ENCODE measurements at regions not wholly inside any gene's neighbourhood (a gene's known extent, or its start where the extent isn't known, plus 50 kb on each side); places are given as distances from the start of the nearest gene placed in this dataset.

GRCh38 chr12:107513184-107513583 lies 172.4 kb upstream of the PWP1 start (continued):
- TF ChIP-seq CHD7 (IDR thresholded peaks at IDR 0.05; ENCODE audit: insufficient replicate concordance, low read length) (no peak), BACH1 (IDR thresholded peaks at IDR 0.05; ENCODE audit: low read length) (no peak), HDAC2 (IDR thresholded peaks at IDR 0.05; ENCODE audit: borderline replicate concordance in 1 of 2, low read depth in 2 of 2, low read length in 2 of 2) (no peak), SIRT6 (IDR thresholded peaks at IDR 0.05; ENCODE audit: low read length) (no peak), CEBPB (IDR thresholded peaks at IDR 0.05; ENCODE audit: low read depth, low read length) (no peak), CBX5 (IDR thresholded peaks at IDR 0.05; ENCODE audit: low read depth, low read length) (no peak), TAF7 (optimal IDR thresholded peaks at IDR 0.05; ENCODE audit: borderline replicate concordance, low read depth, low read length) (no peak), ATF3 (IDR thresholded peaks at IDR 0.05; ENCODE audit: insufficient read depth, low read depth, low read length) (no peak), RAD21 (IDR thresholded peaks at IDR 0.05 in 1 of 2, conservative IDR thresholded peaks at IDR 0.05 in 1 of 2; ENCODE audit: low read depth in 2 of 2, low read length in 2 of 2) (no peak)

All from H1 (cell line).